Activated effector memory CD4-positive, alpha-beta T cell treated with anti-CD3 and anti-CD28 coated beads, Interleukin-2, amount 50 U/mL, for 16 hours (primary cell): ENCODE measurements at regions not wholly inside any gene's neighbourhood (a gene's known extent, or its start where the extent isn't known, plus 50 kb on each side); places are given as distances from the start of the nearest gene placed in this dataset.

Experiments
- DNase-seq: peaks from one replicate; pipeline ENCODE4 v3.0.0-alpha.2; 2020

DNA sequence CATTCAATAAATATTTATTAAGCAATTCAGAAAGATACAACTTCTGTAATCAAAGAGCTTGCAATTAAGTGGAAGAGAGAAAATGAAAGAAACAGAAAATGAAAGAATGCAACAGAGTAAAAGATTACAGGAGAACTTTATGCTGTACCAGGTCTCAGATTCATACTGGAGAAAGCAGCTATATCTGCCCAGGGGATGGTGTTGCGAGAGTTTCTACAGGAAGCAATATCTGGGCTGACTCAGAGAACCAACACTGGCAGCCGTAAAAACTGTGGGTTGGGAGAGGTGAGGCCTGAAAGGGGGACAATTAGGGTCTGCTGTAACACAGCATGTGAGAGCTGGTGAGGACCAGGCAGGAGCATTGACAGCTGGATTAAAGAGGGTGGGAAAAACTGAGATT is 256.7 kb upstream of the TCF21 start:
- no peak for DNase-seq

DNA sequence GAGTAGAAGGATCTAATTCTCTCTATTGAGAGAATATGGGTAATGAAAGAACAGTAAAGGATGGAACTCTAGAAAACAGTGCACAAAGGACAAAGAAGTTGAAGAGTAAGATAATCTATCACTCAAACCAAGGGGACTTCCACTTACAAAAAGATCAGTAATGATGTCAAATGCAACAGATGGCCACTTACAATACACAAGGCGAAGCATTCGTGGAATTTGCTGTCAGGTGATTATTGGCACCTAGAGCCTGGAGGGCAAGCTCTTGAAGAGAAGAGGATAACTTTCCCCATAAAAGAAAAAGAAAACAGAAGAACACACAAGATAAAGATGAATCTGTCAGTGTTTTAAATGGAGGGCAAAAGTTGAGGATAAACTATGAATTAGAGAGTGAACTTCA is 256.0 kb upstream of the TCF21 start:
- DNase-seq: no peak

GRCh38 chr6:133634474-133634873 is 254.4 kb upstream of the TCF21 start:
- no peak for DNase-seq

DNA sequence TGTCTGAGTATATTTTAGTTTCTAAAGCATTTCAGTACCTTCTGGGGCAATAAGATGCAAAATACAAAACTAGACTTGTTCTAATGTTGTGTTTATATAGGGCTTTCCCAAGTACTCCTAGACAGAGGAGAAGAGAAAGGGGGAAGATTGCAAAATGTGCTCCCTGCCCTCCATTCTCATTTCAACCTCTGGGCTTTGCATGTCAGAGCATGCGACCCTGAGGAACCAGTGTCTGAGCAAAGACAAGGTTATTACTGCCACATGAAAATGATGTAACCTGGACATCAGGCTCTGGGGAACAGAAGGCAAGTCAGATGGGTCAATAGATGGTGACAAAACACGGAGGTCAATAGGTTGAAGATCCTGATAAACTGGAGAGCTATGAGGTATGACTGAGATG is 253.5 kb upstream of the TCF21 start:
- DNase-seq: no peak

- no peak for DNase-seq
Observed at GRCh38 chr6:133637436-133637835, 251.5 kb upstream of the TCF21 start.

GRCh38 chr6:133637874-133638273 is 251.0 kb upstream of the TCF21 start:
- no peak for DNase-seq

- no peak for DNase-seq
Observed at GRCh38 chr6:133641104-133641503, 247.8 kb upstream of the TCF21 start.

DNA sequence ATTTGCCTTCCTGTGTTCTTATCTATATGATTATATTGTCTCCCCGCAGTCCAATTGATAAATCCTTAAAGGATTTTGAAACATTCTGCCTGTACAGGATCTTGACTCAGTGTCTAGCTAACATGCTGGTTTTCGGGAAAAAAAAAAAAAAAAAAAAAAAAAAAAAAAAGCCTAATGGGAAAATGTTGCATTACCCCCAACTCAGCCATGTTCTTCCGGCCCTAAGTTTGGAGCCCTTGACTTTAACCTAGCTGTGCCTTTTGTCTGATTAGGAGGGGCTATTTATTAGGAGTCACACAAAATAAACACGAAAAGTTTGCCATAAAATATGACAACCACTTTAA is 244.4 kb upstream of the TCF21 start:
- DNase-seq: no peak

DNA sequence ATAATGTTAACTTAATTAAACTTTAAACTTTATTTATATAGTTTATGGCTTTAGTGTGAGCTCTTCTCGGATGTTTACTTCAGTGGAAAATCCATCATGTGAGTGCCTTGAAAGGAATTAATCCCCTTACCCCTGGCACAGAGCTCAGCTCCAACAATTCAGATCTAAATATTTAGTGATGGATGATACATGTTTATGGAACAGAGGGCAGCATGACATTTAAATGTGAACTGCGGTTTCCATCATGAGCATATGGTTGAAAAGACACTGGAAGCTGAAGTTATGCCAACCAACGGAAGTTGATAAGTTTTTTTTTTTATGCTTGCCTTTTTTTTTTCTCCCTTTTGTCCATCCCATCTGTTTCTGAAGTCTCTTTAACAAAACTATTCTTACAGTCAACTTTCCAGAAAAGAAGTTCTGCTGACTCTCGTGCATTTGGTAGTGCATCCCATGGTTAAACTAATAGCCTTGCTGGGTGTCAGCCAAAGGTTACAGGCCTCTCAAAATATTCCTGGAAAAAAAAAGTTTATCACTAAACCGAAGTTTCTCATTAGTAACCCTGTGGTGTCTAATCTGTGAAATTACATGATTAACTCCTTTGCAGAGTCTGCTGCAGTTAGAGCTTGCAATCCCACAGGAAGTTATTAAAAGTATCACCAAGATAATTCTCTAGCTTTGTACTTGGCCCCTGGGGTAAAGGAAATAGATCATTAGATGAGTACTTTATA is 243.9 kb upstream of the TCF21 start:
- DNase-seq: no peak

DNA sequence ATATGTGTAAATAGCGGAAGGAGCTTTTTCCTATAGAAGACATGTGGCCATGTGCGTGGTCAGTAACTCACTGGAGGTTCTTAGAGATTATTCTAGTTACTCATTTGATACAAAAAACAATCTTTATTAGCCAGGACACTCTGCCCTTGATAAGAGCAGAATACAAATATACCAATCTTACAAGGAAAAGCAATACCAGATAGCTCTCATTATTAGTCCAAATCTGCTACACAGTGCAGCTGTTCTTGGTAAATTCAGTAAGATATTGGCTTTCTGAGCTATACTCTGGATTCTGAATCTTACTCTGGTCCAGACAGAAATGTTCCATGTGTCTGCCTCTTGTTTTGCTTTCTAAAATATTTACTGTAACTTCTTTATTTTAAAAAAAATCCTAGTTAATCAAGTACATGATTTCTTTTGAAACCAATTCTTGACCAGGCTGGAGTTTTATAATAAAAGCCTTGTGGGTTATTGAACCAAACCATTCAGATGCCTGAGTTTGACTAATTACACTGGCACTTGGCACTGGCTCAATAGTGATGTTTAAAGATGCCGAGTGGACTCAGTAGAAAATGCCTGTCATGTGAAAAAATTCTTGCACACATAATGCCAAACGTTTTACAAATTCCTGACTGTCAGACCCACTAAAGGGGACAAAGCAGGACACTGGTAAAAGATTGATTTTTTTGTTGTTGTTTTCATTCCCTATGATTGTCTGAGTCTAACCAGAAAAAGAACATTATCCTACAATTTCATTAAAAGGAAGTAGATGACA is 242.8 kb upstream of the TCF21 start:
- DNase-seq: no peak

DNA sequence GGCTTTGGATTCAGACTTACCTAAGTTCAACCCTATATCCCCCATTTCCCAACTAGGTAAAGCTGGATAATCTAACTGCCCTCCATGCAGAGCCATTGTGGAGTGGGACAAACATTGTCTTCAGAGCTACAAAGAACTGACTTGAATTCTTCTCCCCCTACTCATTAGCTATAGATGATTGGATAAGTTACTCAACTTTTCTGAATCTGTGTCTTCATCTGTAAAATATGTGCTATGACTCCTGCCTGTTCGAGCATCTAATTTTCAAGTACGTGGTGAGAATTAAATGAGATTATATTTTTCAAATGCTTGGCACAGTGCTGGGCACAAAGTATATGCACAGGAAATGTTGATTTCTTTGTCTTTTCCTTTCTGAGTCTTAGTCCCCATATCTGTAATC is 240.3 kb upstream of the TCF21 start:
- DNase-seq: no peak

DNA sequence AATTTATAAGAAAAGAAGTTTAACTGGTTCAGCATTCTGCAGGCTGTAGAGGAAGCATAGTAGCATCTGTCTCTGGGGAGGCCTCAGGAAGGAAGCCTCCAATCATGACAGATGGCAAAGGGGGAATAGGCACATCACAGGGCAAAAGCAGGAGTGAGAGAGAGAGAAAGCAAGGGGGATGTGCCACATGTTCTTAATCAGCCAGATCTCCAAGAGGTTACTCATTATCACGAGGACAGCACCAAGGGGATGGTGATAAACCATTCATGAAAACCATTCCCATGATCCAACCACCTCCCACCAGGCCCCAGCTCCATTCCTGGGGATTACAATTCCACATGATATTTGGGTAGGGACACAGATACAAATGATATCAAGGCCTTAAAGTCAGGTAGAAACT is 217.5 kb upstream of the TCF21 start:
- DNase-seq: no peak

GRCh38 chr6:133673056-133673455 is 215.9 kb upstream of the TCF21 start:
- no peak for DNase-seq

GRCh38 chr6:133674661-133675060 is 214.3 kb upstream of the TCF21 start:
- no peak for DNase-seq

DNA sequence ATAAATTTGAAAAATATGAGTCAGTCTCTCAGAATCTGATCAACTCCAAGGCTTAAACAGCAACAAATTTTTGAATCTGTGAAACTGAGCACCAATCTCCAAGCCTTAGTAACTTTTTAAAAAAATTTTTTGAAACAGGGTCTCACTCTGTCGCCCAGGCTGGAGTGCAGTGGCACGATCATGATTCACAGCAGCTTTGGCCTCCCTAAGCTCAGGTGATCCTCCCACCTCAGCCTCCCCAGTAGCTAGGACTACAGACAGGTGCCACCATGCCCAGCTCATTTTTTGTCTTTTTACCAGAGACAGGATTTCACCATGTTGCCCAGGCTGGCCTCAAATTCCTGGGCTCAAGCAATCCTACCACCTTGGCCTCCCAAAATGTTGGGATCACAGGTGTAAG is 207.9 kb upstream of the TCF21 start:
- no peak for DNase-seq

GRCh38 chr6:133681891-133682290 is 207.0 kb upstream of the TCF21 start:
- DNase-seq: no peak

DNA sequence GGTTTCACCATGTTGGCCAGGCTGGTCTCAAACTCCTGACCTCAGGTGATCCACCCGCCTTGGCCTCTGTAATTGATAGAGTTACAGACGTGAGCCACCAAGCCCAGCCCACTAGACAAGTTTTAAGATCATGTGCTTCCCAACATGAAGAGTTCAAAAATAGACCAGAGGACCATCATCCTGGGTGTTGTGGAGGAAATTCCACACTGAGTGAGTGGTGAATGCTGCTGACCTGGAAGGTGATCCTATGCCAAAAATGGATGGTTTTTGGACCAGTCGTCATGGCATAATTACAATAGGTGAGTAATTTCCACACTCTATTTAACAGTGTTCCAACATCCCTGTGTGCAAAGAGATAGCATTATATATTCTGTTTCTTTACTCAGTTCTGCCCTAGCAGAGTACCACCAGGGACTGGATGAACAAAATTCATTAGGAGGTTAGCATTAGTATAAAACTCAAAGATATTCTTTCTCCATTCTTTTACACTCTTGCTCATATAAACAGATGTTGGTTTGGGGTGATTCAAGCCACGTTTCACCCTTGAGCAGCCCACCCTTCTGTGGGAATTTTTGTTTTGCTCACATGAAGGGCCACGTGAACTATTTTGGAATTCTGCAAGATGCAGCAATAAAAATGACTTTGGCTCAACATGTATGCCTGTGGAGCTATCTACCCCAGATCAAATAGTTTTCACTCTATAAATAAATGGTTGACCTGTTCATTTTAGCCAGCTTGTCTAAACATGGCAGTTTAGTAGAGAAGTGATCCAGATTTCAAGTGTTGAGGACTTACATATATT is 206.2 kb upstream of the TCF21 start:
- DNase-seq: no peak

DNA sequence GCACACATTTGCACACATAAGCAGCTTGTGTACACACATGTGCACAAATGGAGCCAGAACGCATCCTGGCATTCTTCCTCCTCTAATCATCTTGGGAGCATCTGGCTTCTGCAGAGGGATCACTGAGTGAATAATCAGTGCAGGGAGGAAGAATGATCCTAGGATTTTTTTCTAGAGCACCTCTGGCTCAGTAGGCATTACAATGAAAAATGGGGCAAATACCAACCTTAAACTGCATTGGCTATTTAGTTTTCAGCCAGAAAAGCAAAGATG is 205.7 kb upstream of the TCF21 start:
- DNase-seq: no peak

GRCh38 chr6:133683606-133684005 is 205.3 kb upstream of the TCF21 start:
- DNase-seq: no peak

DNA sequence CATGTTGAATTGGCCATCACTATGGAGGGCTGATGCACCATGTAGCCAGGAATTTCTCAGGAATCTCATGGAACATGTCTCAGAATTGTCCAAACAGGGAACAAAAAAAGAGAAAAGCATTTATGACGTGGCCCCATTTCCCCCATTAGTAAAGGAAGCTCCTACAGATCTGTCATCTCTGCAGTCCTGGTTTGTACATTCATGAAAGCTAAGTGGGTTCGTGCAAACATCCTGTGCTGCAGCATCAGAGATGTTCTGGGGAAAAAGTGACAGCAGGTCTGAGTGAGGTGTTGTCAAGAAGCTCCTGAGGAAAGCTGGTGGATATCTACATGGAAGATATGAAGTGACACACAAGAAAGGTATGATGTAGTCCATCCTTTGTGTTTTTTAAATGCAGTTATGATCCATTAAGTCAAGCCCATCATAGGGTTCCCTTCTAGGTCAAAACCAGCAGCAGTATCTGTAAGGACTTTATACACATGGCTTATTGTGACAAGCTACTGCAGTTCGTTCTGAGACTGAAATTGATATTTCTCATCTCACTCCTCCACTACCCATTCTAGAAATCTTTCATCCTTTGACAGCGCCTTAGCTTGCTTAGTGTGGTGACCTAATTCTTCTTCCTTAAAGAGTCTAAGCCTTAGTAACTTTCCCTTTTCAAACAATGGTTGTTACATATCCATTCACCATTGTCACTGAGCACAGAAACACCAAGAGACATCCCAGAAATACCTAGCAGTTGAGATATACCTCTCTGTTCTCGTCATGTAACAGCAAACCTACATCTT is 200.0 kb upstream of the TCF21 start:
- DNase-seq: no peak

DNA sequence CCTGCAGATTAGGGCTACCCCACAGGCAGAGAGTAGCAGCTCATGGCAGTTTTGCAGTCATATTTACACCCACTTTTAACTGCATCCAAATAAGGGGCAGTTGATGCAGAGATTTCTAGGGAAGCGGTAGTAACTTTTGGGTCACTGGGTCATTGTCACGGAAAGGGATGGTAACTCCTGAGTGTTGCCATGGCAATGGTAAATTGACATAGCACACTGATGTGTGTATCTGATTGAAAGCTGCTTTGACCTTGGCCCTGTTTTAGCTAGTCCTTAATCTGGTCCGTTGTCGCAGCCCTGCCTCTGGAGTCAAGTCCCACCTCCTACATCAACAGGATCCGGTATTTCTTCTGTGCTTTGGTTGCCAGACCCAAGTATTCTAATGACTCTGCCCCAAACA is 199.1 kb upstream of the TCF21 start:
- no peak for DNase-seq

DNA sequence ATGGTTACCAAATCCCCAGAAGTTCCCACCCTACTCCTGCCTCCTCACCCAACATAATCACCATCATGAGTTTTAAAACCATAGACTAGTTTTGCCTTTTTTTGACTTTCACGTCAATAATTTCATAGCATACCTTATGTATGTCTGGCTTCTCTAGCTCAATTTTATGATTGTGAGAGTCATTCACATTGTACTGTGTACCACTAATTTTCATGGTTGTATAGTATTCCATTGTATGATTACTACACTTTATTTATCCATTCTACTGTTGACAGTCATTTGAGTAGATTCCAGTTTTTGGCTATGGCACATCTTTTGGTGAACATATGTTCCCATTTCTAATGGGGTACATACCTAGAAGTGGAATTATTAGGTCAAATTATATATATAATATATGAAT is 195.3 kb upstream of the TCF21 start:
- DNase-seq: no peak

- DNase-seq: no peak
Observed at GRCh38 chr6:133697185-133697584, 191.7 kb upstream of the TCF21 start.
